Gastroesophageal sphincter (tissue), 3 donors: ENCODE measurements at regions not wholly inside any gene's neighbourhood (a gene's known extent, or its start where the extent isn't known, plus 50 kb on each side); places are given as distances from the start of the nearest gene placed in this dataset.

Experiments
- EP300 ChIP-seq: sonication (generic); formaldehyde crosslinking; IDR thresholded peaks from one replicate; pipeline ENCODE4 v1.6.1; 2017; ENCODE audit warnings: antibody characterized with exemption, mild to moderate bottlenecking
- POLR2A ChIP-seq, 2 donors: fragments of 450-650 bp; IDR thresholded peaks; one replicate each; pipeline ENCODE4 v1.6.1; 2017; ENCODE audit warnings: antibody characterized with exemption in 2 of 2, mild to moderate bottlenecking in 2 of 2, moderate library complexity in 1 of 2
- TF ChIP-seq, protein P1 (sequence below), 4 experiments: fragments of 200-600 bp in 2 of 4; fragments of 450-650 bp in 2 of 4; sonication (generic) in 1 of 4; IDR thresholded peaks; one replicate each; pipeline ENCODE4 v1.5.1; 2017 to 2019; ENCODE audit warnings: antibody characterized with exemption in 4 of 4, mild to moderate bottlenecking in 2 of 4, moderate library complexity in 2 of 4

DNA sequence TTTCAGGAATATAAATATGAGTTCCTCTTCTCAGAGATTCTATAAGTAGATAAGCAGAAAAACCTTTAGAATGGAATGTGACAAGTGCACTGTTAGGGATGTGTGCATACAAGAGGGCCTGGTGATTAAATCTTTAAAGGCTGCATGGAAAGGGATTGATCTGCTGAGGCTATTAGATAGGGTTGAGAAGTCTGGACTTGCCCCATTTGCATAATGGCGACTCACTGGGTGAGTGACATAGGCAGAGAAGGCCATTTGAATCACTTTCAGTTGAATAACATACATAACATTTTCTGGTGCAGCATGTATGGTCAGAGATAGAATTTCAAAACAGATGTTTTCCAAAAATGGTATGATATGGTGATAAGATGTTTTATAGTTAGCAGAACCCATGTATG, 156.9 kb downstream of the ZNF621 start:
- TF ChIP-seq, protein P1, sequence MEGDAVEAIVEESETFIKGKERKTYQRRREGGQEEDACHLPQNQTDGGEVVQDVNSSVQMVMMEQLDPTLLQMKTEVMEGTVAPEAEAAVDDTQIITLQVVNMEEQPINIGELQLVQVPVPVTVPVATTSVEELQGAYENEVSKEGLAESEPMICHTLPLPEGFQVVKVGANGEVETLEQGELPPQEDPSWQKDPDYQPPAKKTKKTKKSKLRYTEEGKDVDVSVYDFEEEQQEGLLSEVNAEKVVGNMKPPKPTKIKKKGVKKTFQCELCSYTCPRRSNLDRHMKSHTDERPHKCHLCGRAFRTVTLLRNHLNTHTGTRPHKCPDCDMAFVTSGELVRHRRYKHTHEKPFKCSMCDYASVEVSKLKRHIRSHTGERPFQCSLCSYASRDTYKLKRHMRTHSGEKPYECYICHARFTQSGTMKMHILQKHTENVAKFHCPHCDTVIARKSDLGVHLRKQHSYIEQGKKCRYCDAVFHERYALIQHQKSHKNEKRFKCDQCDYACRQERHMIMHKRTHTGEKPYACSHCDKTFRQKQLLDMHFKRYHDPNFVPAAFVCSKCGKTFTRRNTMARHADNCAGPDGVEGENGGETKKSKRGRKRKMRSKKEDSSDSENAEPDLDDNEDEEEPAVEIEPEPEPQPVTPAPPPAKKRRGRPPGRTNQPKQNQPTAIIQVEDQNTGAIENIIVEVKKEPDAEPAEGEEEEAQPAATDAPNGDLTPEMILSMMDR (IDR thresholded peaks at IDR 0.05): no peak
- no peak for TF ChIP-seq EP300
- TF ChIP-seq POLR2A (IDR thresholded peaks at IDR 0.05): no peak
